ENCODE measurements at regions not wholly inside any gene's neighbourhood (a gene's known extent, or its start where the extent isn't known, plus 50 kb on each side); places are given as distances from the start of the nearest gene placed in this dataset.

DNA sequence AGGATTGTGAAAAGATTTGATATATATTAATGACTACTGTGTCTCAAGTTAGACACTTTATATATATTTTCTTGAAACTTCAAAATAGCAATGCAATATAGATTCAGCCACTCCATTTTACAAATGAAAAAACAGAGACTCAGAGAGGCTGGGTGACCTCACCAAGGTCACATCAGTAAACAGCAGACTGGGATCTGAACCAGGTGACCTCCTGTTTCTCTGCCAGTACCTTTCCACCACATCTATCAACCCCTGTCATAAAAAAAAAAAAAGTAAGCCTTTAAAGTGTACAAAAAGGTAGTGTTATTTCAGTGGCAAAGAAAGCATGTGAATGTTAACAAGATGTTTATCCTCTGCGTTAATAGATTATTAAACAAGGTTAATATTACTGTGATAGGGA, 466.5 kb upstream of the DYNLRB2 start:
- peaks cover 5% of the 10 kb centered on the region for H3K27me3 Mint-ChIP-seq (ENCODE audit: insufficient read depth)
- no peak overlapping the region for H3K4me3 Mint-ChIP-seq
- H3K27ac Mint-ChIP-seq, result no peak overlapping the region
- no peaks in the 10 kb centered on the region for H3K4me1 Mint-ChIP-seq (ENCODE audit: low read depth)
- intact Hi-C loops (cut with micrococcal nuclease), result no loop called here
- no peaks in the 10 kb centered on the region for H3K36me3 Mint-ChIP-seq (ENCODE audit: low read depth)
- DNase-seq (ENCODE audit: low spot score), result no peak
- H3K9me3 Mint-ChIP-seq, result no peaks in the 10 kb centered on the region

DNA sequence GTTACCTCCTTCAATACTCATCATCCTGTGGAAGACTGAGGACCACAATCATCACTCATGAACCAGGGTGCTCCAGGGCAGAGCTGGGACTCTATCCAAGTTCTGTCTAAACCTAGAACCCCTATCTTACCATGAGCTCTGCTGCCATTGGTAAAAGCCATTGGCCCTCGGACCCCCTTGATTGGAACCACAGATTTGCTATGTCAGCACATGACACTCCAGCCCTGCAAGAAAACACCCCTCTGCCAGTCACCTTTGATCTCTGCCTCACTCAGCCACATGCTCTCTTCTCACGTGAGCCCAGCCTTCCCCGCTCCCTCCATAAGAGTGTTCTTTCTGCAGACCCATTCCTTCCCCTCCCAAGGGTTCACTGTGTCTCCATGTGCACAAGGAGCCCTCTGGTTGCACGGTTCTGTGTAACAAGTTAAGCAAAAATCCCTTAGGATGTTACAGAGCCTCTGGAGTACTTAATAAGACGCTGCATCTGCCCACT, 468.8 kb upstream of the DYNLRB2 start:
- H3K27ac Mint-ChIP-seq, result no peak overlapping the region
- no peak overlapping the region for H3K4me3 Mint-ChIP-seq
- no peaks in the 10 kb centered on the region for H3K4me1 Mint-ChIP-seq (ENCODE audit: low read depth)
- no peaks in the 10 kb centered on the region for H3K9me3 Mint-ChIP-seq
- peaks cover 2% of the 10 kb centered on the region for H3K27me3 Mint-ChIP-seq (ENCODE audit: insufficient read depth)
- intact Hi-C loops (cut with micrococcal nuclease), result no loop called here
- H3K36me3 Mint-ChIP-seq (ENCODE audit: low read depth), result no peaks in the 10 kb centered on the region
- no peak for DNase-seq (ENCODE audit: low spot score)

DNA sequence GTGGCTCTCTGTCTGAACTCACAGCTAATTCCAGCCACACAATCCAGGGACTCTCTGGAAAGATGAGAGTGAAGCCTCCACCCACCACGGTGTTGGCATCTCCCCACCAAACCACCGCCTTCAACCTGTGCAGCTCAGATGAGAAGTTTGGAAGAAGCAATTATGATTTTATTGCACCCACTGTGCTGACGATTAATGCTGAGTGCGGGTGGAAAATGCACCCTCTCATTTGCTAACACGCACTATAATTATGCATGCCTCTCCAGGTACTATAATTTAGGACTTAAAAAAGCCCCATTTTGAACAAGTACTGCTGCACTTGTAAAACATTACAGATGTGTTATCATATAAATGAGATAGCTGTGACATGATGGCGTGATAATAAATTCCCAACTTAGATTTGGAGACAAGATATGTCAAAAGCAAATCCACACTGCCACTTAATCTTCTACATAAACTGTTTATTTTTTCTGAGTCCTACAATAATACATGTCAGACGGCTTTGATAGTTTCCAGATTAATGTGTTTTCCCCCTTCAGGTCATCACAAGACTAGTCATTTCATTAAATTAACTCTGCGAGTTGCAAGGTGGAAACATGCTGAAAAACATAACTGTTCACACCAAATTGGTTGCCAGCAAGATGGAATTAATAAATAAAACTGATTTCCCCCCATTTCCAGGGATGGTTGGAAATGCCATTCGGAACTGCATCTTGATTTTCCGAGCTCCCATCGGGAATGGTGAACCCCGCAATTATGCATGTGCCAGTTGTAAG, 466.5 kb upstream of the MAF start:
- H3K27me3 Mint-ChIP-seq (ENCODE audit: insufficient read depth), result peaks cover 1% of the 10 kb centered on the region
- H3K27ac Mint-ChIP-seq, result no peak overlapping the region
- intact Hi-C loops (cut with micrococcal nuclease), result no loop called here
- no peaks in the 10 kb centered on the region for H3K4me1 Mint-ChIP-seq (ENCODE audit: low read depth)
- no peaks in the 10 kb centered on the region for H3K9me3 Mint-ChIP-seq
- no peak overlapping the region for H3K4me3 Mint-ChIP-seq
- no peaks in the 10 kb centered on the region for H3K36me3 Mint-ChIP-seq (ENCODE audit: low read depth)
- DNase-seq (ENCODE audit: low spot score), result no peak

DNA sequence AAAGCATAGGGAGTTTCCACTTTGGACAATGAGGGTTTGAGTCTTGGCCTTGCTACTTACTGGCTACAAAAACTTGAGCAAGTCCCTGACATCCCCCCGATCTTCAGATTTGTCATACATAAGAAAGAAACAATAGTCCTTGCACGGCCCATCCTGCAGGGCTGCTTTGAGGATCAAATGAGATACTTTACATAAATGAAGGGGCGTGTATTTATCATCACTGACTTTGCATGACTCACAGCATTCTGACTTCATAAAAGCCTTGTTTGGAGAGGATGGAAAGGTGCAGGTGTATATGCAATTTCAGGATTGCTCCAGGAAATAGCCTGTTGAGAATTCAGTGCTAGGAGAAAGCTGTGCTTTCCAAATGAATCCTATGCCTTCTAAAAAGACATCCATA, 465.0 kb upstream of the MAF start:
- no peaks in the 10 kb centered on the region for H3K27me3 Mint-ChIP-seq (ENCODE audit: insufficient read depth)
- no peak for DNase-seq (ENCODE audit: low spot score)

DNA sequence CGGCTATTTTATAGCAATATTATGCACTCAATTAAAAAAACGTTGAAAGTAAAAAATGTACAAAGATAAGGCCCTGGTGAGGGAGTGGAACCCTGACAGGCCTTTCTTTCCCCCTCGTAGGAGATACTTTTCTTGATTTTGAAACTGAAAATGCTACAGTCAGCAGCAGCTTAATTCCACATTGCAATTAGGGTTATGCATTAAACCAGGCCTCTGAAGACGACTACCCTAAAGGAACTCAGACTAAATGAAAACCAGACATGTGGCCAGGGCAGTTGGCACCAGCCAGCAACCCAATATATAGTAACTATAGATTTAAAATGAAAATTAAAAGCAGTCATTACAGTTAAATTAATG, 463.2 kb upstream of the MAF start:
- no peaks in the 10 kb centered on the region for H3K4me1 Mint-ChIP-seq (ENCODE audit: low read depth)
- intact Hi-C loops (cut with micrococcal nuclease), result no loop called here
- no peaks in the 10 kb centered on the region for H3K36me3 Mint-ChIP-seq (ENCODE audit: low read depth)
- H3K9me3 Mint-ChIP-seq, result no peaks in the 10 kb centered on the region
- peaks cover 1% of the 10 kb centered on the region for H3K27me3 Mint-ChIP-seq (ENCODE audit: insufficient read depth)
- H3K4me3 Mint-ChIP-seq, result no peak overlapping the region
- no peak for DNase-seq (ENCODE audit: low spot score)
- no peak overlapping the region for H3K27ac Mint-ChIP-seq

More for the DNA sequence above, 465.0 kb upstream of the MAF start:
- Mint-ChIP-seq H3K4me3 (no peak overlapping the region), H3K36me3 (ENCODE audit: low read depth) (no peaks in the 10 kb centered on the region), H3K27ac (no peak overlapping the region), H3K9me3 (no peaks in the 10 kb centered on the region), H3K4me1 (ENCODE audit: low read depth) (no peaks in the 10 kb centered on the region)
- intact Hi-C loops (cut with micrococcal nuclease), result no loop called here

DNA sequence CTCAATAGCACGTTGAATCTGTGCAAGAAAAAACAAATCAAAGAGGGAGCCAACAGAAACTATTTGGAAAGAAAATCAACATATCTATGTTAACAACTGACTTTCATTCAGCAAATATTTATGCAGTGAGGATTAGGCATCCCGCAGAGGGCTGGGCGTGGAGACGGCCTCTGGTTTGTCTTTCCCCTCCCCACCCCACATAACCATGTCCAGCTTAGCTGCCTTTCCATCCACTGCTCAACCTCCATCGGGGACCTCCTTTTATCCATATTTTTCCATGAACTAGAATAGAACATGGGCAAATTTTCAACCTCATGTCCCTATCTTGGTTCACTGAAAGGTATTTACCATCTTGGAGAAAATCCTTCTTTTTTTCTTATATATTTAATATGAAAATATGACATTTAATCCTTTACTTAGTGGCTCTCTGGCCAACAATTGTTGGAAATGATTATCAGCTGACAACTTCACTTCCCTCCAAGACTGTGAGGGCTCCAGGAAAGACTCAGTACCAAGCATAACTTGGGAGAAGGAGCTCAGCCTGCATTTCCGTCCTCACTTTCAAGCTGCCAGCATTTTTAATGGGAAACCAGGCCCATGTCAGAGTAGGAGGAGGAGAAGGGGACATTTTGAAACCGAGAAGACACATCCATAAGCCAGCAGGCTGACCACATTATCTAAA, 462.6 kb upstream of the MAF start:
- H3K4me1 Mint-ChIP-seq (ENCODE audit: low read depth), result no peaks in the 10 kb centered on the region
- no peaks in the 10 kb centered on the region for H3K36me3 Mint-ChIP-seq (ENCODE audit: low read depth)
- H3K9me3 Mint-ChIP-seq, result no peaks in the 10 kb centered on the region
- no peak for DNase-seq (ENCODE audit: low spot score)
- no peak overlapping the region for H3K27ac Mint-ChIP-seq
- no peak overlapping the region for H3K4me3 Mint-ChIP-seq
- intact Hi-C loops (cut with micrococcal nuclease), result no loop called here
- peaks cover 1% of the 10 kb centered on the region for H3K27me3 Mint-ChIP-seq (ENCODE audit: insufficient read depth)

DNA sequence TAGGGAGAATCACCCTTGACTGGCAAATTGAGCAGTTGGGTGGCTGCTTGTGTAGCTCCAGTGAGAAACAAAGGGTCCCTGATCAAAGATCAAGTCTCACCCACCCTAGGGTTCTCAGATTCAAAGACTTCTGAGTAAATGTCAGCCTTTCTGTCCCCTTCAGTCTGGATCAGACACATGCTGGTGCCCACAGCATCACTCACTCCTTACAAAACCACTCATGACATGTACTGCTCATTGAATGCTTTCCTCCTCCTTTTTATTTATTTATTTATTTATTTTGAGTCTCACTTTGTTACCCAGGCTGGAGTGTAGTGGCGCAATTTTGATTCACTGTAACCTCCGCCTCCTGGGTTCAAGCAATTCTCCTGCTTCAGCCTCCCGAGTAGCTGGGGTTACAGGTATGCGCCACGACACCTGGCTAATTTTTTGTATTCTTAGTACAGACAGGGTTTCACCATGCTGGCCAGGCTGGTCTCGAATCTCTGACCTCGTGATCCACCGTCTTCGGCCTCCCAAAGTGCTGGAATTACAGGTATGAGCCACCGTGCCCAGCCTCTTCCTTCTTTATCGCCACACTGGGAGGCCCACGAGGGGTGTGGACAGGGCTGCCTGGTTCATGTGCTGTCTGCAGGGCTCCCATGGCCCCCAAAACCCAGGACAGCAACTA, 462.0 kb upstream of the MAF start:
- Mint-ChIP-seq H3K9me3 (no peaks in the 10 kb centered on the region), H3K4me3 (no peak overlapping the region), H3K36me3 (ENCODE audit: low read depth) (no peaks in the 10 kb centered on the region), H3K27ac (no peak overlapping the region), H3K27me3 (ENCODE audit: insufficient read depth) (peaks cover 1% of the 10 kb centered on the region), H3K4me1 (ENCODE audit: low read depth) (no peaks in the 10 kb centered on the region)
- intact Hi-C loops (cut with micrococcal nuclease), result no loop called here
- DNase-seq (ENCODE audit: low spot score), result no peak

DNA sequence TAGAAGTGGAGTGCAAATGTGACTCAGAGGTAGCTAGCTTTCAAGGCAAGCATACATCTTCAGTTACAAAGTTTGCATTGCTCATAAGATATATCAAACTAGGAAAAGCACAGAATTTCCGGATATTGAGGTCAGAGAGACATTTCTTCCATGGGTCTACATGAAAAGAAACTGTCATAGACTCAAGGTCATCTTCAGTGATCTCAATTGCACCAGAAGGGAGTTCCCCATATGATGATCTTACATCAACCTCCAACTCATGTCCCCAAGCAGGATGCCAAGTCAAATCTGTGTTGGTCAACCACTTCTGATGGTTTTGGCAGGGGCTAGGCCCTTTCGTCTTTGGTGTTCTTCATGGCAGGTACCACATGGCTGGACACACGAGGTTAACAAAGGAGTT, 459.9 kb upstream of the MAF start:
- no peak overlapping the region for H3K27ac Mint-ChIP-seq
- no peaks in the 10 kb centered on the region for H3K4me1 Mint-ChIP-seq (ENCODE audit: low read depth)
- no peaks in the 10 kb centered on the region for H3K9me3 Mint-ChIP-seq
- intact Hi-C loops (cut with micrococcal nuclease), result no loop called here
- DNase-seq (ENCODE audit: low spot score), result no peak
- H3K4me3 Mint-ChIP-seq, result no peak overlapping the region
- H3K36me3 Mint-ChIP-seq (ENCODE audit: low read depth), result no peaks in the 10 kb centered on the region
- H3K27me3 Mint-ChIP-seq (ENCODE audit: insufficient read depth), result peaks cover 1% of the 10 kb centered on the region

DNA sequence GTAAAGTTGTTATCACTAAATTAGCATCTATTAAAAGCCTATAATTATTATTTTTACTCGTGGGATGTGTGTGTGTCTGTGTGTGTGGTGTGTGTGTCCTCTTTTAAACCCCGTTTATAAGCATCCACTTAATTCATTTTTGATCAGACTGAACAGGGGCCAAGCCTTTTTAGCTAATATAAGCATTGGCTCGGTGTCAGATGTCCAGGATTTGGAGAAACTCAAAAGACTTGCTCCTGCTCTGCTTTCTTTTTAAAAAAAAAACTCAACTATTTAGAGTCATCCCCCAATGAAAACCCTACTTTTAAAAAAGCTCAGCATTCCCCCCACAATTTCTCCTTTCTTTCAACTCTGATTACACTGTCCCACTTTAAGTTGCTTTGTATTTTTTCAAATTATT, 459.3 kb upstream of the MAF start:
- Mint-ChIP-seq H3K36me3 (ENCODE audit: low read depth) (no peaks in the 10 kb centered on the region), H3K27me3 (ENCODE audit: insufficient read depth) (peaks cover 1% of the 10 kb centered on the region), H3K9me3 (no peaks in the 10 kb centered on the region), H3K27ac (no peak overlapping the region), H3K4me1 (ENCODE audit: low read depth) (no peaks in the 10 kb centered on the region), H3K4me3 (no peak overlapping the region)
- DNase-seq (ENCODE audit: low spot score), result no peak
- intact Hi-C loops (cut with micrococcal nuclease), result no loop called here

DNA sequence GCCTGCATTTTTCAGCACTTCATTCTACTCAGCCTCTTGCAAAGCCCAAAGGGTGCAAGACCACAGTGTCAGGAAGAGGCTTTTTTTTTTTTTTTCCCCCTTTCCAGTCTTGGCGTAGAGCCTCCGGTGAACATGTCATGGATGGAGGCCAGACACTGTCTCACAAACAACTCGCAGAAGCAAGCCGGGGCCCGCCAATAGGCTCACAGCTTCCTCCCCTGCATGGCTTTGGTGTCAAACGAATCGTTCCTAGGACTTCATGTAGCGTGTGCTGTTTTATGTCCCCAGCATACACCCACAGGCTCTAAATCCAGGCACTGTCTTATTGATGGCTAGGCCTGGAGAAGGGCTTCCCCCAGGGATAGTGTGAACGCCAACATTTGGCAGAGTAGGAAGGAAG, 457.7 kb upstream of the MAF start:
- intact Hi-C loops (cut with micrococcal nuclease), result no loop called here
- DNase-seq (ENCODE audit: low spot score), result no peak
- Mint-ChIP-seq H3K27me3 (ENCODE audit: insufficient read depth) (peaks cover 1% of the 10 kb centered on the region), H3K4me1 (ENCODE audit: low read depth) (no peaks in the 10 kb centered on the region), H3K4me3 (no peak overlapping the region), H3K27ac (no peak overlapping the region), H3K36me3 (ENCODE audit: low read depth) (no peaks in the 10 kb centered on the region), H3K9me3 (no peaks in the 10 kb centered on the region)

DNA sequence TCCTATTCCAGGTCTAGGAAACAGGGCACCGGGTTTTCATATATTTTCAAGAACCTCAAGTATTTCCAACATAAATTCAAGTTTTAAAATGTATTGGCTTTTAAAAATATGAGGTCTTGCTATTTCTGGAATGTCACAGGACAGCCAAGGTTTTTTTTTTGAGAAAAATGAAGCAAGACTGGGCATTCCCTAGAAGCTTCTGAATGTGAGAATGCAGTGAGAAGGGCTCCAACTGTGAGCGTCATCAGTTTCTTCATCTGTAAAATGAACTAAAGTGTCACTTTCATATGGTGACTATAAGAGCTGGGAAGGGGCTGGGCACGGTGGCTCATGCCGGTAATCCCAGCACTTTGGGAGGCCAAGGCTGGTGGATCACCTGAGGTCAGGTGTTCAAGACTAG, 455.8 kb upstream of the MAF start:
- Mint-ChIP-seq H3K27me3 (ENCODE audit: insufficient read depth) (peaks cover 1% of the 10 kb centered on the region), H3K4me3 (no peak overlapping the region), H3K9me3 (no peaks in the 10 kb centered on the region), H3K36me3 (ENCODE audit: low read depth) (no peaks in the 10 kb centered on the region), H3K4me1 (ENCODE audit: low read depth) (no peaks in the 10 kb centered on the region), H3K27ac (no peak overlapping the region)
- intact Hi-C loops (cut with micrococcal nuclease), result no loop called here
- DNase-seq (ENCODE audit: low spot score), result no peak

DNA sequence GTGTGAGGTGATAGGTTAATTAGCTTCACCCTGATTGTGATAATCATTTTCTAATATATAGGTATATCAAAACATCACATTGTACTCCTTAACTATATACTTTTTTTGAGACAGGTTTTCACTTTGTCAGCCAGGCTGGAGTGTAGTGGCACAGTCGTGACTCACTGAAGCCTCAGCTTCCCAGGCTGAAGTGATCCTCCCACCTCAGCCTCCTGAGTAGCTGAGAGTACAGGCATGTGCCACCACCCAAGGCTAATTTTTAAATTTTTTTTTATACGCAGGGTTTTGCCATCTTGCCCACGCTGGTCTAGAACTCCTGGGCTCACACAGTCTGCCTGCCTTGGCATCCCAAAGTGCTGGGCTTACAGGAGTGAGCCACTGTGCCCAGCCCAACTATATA, 455.3 kb upstream of the MAF start:
- H3K36me3 Mint-ChIP-seq (ENCODE audit: low read depth), result no peaks in the 10 kb centered on the region
- H3K27ac Mint-ChIP-seq, result no peak overlapping the region
- intact Hi-C loops (cut with micrococcal nuclease), result no loop called here
- H3K27me3 Mint-ChIP-seq (ENCODE audit: insufficient read depth), result peaks cover 1% of the 10 kb centered on the region
- DNase-seq (ENCODE audit: low spot score), result no peak
- no peaks in the 10 kb centered on the region for H3K4me1 Mint-ChIP-seq (ENCODE audit: low read depth)
- no peak overlapping the region for H3K4me3 Mint-ChIP-seq
- H3K9me3 Mint-ChIP-seq, result no peaks in the 10 kb centered on the region

DNA sequence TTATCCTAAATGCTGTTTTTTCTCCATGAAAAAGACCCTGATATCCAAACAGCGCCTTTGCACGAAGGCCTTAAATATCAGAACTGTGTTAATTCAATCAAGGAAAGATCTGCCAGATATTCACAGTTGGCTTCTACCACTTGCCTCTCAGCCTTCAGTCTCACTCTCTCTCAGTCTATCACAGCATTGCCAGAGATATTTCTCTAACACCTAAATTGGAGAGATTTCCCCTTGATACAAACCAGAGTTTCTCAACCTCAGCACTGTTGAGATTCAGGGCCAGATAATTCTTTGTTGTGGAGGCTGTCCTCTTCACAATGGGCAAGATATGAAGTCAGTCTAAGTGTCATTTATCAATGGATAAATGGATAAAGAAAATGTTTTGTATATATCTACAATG, 454.1 kb upstream of the MAF start:
- Mint-ChIP-seq H3K4me1 (ENCODE audit: low read depth) (no peaks in the 10 kb centered on the region), H3K27me3 (ENCODE audit: insufficient read depth) (peaks cover 1% of the 10 kb centered on the region), H3K9me3 (no peaks in the 10 kb centered on the region), H3K4me3 (no peak overlapping the region), H3K36me3 (ENCODE audit: low read depth) (no peaks in the 10 kb centered on the region), H3K27ac (no peak overlapping the region)
- no peak for DNase-seq (ENCODE audit: low spot score)
- intact Hi-C loops (cut with micrococcal nuclease), result no loop called here
